ENCODE measurements at regions not wholly inside any gene's neighbourhood (a gene's known extent, or its start where the extent isn't known, plus 50 kb on each side); places are given as distances from the start of the nearest gene placed in this dataset.

DNA sequence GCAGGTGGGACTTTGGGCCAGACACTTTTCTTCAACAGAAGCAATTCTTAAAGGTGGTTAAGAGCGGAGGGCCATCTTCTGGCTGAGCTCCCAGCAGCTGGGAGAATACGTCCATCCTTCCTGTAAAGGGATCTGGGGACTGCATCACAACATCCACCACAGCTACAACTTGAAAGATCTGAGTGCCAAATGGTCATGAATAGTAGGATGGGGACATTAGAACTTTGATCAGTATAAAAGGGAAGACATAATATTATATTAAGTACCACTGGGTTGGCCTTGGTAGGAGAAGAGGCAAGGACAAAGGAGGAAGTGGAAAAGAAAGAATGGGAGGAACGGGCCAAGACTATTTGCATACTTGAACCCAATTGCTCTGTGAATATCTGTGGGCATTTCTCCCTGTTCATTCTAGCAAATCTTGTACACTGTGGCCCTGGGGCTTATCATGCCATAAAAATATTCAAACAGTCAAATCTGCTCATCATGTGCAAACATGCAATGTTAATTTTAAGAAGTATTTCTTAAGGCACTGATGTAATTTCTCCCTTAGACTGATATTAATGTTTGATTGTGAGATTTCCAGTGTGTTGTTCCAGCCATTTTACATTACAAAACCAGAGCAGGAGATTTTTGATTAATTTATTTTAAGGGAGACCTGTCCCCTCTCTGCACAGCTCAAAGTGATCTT, 65.5 kb upstream of the CREB5 start:
- Mint-ChIP-seq H3K4me3 (no peak overlapping the region), H3K27me3 (ENCODE audit: insufficient read depth, low read depth, poor library complexity) (peaks cover 2% of the 10 kb centered on the region), H3K9me3 (no peaks in the 10 kb centered on the region; the same call in 2 of the 3 replicates), H3K36me3 (ENCODE audit: low read depth) (no peaks in the 10 kb centered on the region), H3K4me1 (no peaks in the 10 kb centered on the region), H3K27ac (no peak overlapping the region)
- no peaks in the 10 kb centered on the region for H3K79me2 ChIP-seq (replicated peaks; ENCODE audit: insufficient read depth)
- H3F3A ChIP-seq (replicated peaks; ENCODE audit: low read depth), result no peaks in the 10 kb centered on the region
- no peak overlapping the region for H3K4me2 ChIP-seq
- ATAC-seq (no peak), DNase-seq (ENCODE audit: low spot score) (no peak)
- no peak overlapping the region for H3K4me3 ChIP-seq
- H3K36me3 ChIP-seq (ENCODE audit: insufficient read depth), result no peaks in the 10 kb centered on the region
- no peaks in the 10 kb centered on the region for H4K20me1 ChIP-seq (replicated peaks; ENCODE audit: insufficient read depth)
- H3K27me3 ChIP-seq (ENCODE audit: insufficient read depth), result no peaks in the 10 kb centered on the region
- H3K4me1 ChIP-seq (ENCODE audit: insufficient read depth), result no peaks in the 10 kb centered on the region
- no peaks in the 10 kb centered on the region; the same call in 1 of the 2 replicates for H3K9me2 ChIP-seq (ENCODE audit: insufficient read depth)
- no peak overlapping the region for H3K27ac ChIP-seq (ENCODE audit: low read depth)
- TF ChIP-seq EZH2 (IDR thresholded peaks at IDR 0.05; ENCODE audit: low read depth, unreplicated experiment) (no peak), ZNF114 (CRISPR knock-in tag; IDR thresholded peaks at IDR 0.05) (no peak), NANOG (IDR thresholded peaks at IDR 0.05; ENCODE audit: borderline replicate concordance) (no peak), EZH2phosphoT487 (IDR thresholded peaks at IDR 0.05; ENCODE audit: unreplicated experiment) (no peak), POLR2AphosphoS5 (IDR thresholded peaks at IDR 0.05; ENCODE audit: low read depth) (no peak), CREB1 (CRISPR knock-in tag; IDR thresholded peaks at IDR 0.05; ENCODE audit: low read depth) (no peak), STAT1 (IDR thresholded peaks at IDR 0.05; ENCODE audit: unreplicated experiment) (no peak), ZNF331 (CRISPR knock-in tag; IDR thresholded peaks at IDR 0.05; ENCODE audit: low read depth) (no peak), JUNB (IDR thresholded peaks at IDR 0.05; ENCODE audit: unreplicated experiment) (no peak)
- TF ChIP-seq, protein P1, sequence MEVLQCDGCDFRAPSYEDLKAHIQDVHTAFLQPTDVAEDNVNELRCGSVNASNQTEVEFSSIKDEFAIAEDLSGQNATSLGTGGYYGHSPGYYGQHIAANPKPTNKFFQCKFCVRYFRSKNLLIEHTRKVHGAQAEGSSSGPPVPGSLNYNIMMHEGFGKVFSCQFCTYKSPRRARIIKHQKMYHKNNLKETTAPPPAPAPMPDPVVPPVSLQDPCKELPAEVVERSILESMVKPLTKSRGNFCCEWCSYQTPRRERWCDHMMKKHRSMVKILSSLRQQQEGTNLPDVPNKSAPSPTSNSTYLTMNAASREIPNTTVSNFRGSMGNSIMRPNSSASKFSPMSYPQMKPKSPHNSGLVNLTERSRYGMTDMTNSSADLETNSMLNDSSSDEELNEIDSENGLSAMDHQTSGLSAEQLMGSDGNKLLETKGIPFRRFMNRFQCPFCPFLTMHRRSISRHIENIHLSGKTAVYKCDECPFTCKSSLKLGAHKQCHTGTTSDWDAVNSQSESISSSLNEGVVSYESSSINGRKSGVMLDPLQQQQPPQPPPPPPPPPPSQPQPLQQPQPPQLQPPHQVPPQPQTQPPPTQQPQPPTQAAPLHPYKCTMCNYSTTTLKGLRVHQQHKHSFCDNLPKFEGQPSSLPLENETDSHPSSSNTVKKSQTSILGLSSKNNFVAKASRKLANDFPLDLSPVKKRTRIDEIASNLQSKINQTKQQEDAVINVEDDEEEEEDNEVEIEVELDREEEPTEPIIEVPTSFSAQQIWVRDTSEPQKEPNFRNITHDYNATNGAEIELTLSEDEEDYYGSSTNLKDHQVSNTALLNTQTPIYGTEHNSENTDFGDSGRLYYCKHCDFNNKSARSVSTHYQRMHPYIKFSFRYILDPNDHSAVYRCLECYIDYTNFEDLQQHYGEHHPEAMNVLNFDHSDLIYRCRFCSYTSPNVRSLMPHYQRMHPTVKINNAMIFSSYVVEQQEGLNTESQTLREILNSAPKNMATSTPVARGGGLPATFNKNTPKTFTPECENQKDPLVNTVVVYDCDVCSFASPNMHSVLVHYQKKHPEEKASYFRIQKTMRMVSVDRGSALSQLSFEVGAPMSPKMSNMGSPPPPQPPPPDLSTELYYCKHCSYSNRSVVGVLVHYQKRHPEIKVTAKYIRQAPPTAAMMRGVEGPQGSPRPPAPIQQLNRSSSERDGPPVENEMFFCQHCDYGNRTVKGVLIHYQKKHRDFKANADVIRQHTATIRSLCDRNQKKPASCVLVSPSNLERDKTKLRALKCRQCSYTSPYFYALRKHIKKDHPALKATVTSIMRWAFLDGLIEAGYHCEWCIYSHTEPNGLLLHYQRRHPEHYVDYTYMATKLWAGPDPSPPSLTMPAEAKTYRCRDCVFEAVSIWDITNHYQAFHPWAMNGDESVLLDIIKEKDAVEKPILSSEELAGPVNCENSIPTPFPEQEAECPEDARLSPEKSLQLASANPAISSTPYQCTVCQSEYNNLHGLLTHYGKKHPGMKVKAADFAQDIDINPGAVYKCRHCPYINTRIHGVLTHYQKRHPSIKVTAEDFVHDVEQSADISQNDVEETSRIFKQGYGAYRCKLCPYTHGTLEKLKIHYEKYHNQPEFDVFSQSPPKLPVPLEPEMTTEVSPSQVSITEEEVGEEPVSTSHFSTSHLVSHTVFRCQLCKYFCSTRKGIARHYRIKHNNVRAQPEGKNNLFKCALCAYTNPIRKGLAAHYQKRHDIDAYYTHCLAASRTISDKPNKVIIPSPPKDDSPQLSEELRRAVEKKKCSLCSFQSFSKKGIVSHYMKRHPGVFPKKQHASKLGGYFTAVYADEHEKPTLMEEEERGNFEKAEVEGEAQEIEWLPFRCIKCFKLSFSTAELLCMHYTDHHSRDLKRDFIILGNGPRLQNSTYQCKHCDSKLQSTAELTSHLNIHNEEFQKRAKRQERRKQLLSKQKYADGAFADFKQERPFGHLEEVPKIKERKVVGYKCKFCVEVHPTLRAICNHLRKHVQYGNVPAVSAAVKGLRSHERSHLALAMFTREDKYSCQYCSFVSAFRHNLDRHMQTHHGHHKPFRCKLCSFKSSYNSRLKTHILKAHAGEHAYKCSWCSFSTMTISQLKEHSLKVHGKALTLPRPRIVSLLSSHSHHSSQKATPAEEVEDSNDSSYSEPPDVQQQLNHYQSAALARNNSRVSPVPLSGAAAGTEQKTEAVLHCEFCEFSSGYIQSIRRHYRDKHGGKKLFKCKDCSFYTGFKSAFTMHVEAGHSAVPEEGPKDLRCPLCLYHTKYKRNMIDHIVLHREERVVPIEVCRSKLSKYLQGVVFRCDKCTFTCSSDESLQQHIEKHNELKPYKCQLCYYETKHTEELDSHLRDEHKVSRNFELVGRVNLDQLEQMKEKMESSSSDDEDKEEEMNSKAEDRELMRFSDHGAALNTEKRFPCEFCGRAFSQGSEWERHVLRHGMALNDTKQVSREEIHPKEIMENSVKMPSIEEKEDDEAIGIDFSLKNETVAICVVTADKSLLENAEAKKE (CRISPR knock-in tag; IDR thresholded peaks at IDR 0.05), result no peak
- TF ChIP-seq, protein P2, sequence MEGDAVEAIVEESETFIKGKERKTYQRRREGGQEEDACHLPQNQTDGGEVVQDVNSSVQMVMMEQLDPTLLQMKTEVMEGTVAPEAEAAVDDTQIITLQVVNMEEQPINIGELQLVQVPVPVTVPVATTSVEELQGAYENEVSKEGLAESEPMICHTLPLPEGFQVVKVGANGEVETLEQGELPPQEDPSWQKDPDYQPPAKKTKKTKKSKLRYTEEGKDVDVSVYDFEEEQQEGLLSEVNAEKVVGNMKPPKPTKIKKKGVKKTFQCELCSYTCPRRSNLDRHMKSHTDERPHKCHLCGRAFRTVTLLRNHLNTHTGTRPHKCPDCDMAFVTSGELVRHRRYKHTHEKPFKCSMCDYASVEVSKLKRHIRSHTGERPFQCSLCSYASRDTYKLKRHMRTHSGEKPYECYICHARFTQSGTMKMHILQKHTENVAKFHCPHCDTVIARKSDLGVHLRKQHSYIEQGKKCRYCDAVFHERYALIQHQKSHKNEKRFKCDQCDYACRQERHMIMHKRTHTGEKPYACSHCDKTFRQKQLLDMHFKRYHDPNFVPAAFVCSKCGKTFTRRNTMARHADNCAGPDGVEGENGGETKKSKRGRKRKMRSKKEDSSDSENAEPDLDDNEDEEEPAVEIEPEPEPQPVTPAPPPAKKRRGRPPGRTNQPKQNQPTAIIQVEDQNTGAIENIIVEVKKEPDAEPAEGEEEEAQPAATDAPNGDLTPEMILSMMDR (conservative IDR thresholded peaks at IDR 0.05; ENCODE audit: low read depth in 2 of 2), result no peak
- TF ChIP-seq, protein P3, sequence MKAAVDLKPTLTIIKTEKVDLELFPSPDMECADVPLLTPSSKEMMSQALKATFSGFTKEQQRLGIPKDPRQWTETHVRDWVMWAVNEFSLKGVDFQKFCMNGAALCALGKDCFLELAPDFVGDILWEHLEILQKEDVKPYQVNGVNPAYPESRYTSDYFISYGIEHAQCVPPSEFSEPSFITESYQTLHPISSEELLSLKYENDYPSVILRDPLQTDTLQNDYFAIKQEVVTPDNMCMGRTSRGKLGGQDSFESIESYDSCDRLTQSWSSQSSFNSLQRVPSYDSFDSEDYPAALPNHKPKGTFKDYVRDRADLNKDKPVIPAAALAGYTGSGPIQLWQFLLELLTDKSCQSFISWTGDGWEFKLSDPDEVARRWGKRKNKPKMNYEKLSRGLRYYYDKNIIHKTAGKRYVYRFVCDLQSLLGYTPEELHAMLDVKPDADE (IDR thresholded peaks at IDR 0.05), result no peak
- no peak overlapping the region for H2AFZ ChIP-seq

All from GM23338 (cell line).